RWPE2 (cell line): ENCODE measurements at regions not wholly inside any gene's neighbourhood (a gene's known extent, or its start where the extent isn't known, plus 50 kb on each side); places are given as distances from the start of the nearest gene placed in this dataset.
"Not testable (repeated sequence)": the region's sequence is repeated elsewhere in the genome, so short reads cannot be mapped to it uniquely, and the experiment has no call there.

Experiments
- ATAC-seq: fragments of 200-7000 bp; cut with Tn5 transposase; 3 replicates; pipeline ENCODE4 v1.9.1; 2021; ENCODE audit warnings: low read depth
- DNase-seq: peaks from one replicate; pipeline ENCODE4 v3.0.0-alpha.2; 2020; ENCODE audit warnings: low spot score
- H3K27ac ChIP-seq: fragments of 450-650 bp; 2 replicates; pipeline ENCODE4 v1.5.1; 2017; ENCODE audit warnings: mild to moderate bottlenecking; ENCODE audit not compliant: poor library complexity, severe bottlenecking
- H3K27me3 ChIP-seq: fragments of 250-450 bp; sonication (Bioruptor Pico); 2 replicates; pipeline ENCODE4 v1.5.1; 2021; ENCODE audit warnings: mild to moderate bottlenecking, moderate library complexity; ENCODE audit not compliant: insufficient read depth, poor library complexity, severe bottlenecking
- H3K36me3 ChIP-seq: fragments of 250-450 bp; sonication (Bioruptor Pico); 2 replicates; pipeline ENCODE4 v1.5.1; 2020; ENCODE audit warnings: low read depth, mild to moderate bottlenecking, moderate library complexity
- H3K4me1 ChIP-seq: fragments of 250-450 bp; sonication (Bioruptor Pico); 2 replicates; pipeline ENCODE4 v1.5.1; 2021; ENCODE audit warnings: mild to moderate bottlenecking, moderate library complexity; ENCODE audit not compliant: insufficient read depth, poor library complexity, severe bottlenecking
- H3K4me3 ChIP-seq: fragments of 250-450 bp; sonication (Bioruptor Pico); 2 replicates; pipeline ENCODE4 v1.5.1; 2021; ENCODE audit warnings: mild to moderate bottlenecking, moderate library complexity; ENCODE audit not compliant: severe bottlenecking
- H3K9me3 ChIP-seq: fragments of 250-450 bp; sonication (Bioruptor Pico); 2 replicates; pipeline ENCODE4 v1.5.1; 2021; ENCODE audit warnings: mild to moderate bottlenecking, moderate library complexity; ENCODE audit not compliant: severe bottlenecking
- TF ChIP-seq, protein P1 (sequence below): fragments of 450-650 bp; IDR thresholded peaks from one replicate; pipeline ENCODE4 v1.5.1; 2017; ENCODE audit warnings: mild to moderate bottlenecking, moderate library complexity; ENCODE audit not compliant: poor library complexity, severe bottlenecking

DNA sequence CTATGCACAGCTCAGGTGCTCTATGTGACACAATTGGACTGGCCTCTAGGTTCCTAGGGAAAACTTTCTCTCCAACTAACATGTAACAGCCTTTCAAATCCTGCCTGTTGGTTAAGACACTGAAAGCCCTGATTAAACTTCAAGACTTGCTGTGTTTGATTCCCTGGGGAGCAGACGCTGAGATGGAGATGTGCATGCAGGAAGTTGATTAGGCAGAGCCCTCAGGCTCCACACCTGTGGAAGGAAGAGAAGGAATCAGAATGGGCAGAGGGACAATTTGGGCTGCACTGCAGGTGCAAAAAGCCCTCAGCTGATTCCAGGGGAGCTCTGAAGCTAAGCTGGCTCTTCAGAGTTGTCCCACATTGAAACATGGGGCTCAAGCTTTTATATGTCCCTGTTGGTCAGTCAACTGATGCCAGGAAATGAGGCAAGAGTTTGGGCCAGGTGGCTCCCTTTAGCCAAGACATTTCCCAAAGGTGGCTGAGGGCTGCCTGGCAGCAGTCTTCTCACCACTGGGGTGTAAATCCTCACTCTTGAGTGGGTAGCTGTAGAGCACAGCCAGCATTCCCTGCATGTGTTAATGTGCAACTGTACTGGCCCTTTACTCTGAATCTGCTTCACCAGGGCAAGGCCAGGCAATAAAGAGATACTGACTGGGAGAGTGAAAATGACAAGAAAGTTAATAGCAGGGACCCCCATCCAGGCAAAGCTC lies 199.5 kb upstream of the DDX18 start:
- Histone ChIP-seq H3K27me3 (no peaks in the 10 kb centered on the region), H3K4me3 (no peak overlapping the region), H3K36me3 (no peaks in the 10 kb centered on the region), H3K9me3 (no peaks in the 10 kb centered on the region), H3K27ac (no peak overlapping the region), H3K4me1 (no peaks in the 10 kb centered on the region)
- ATAC-seq, result no peak
- TF ChIP-seq, protein P1, sequence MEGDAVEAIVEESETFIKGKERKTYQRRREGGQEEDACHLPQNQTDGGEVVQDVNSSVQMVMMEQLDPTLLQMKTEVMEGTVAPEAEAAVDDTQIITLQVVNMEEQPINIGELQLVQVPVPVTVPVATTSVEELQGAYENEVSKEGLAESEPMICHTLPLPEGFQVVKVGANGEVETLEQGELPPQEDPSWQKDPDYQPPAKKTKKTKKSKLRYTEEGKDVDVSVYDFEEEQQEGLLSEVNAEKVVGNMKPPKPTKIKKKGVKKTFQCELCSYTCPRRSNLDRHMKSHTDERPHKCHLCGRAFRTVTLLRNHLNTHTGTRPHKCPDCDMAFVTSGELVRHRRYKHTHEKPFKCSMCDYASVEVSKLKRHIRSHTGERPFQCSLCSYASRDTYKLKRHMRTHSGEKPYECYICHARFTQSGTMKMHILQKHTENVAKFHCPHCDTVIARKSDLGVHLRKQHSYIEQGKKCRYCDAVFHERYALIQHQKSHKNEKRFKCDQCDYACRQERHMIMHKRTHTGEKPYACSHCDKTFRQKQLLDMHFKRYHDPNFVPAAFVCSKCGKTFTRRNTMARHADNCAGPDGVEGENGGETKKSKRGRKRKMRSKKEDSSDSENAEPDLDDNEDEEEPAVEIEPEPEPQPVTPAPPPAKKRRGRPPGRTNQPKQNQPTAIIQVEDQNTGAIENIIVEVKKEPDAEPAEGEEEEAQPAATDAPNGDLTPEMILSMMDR, result no peak
- no peak for DNase-seq

DNA sequence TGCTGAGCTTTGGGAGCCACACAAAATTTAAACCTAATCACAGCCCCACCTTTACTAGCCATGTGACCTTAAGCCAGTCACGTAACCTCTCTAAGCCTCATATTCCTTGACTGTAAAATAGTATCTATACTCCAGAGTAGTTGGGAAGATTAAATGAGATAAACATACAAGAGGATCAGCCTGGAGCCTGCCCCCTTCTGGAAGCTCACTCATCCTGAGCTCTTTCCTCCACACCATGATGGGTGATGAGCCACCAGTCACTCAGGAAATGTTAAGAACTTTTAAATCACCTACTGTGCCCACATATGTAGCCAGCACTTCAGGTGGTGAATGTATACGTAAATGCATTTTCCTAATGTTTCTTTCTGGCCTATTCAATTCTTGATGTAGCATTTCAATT lies 195.9 kb upstream of the DDX18 start:
- no peaks in the 10 kb centered on the region for H3K4me1 ChIP-seq
- no peak overlapping the region for H3K4me3 ChIP-seq
- TF ChIP-seq, protein P1, result no peak
- DNase-seq (no peak), ATAC-seq (no peak)
- H3K27ac ChIP-seq, result no peak overlapping the region
- H3K27me3 ChIP-seq, result no peaks in the 10 kb centered on the region
- H3K9me3 ChIP-seq, result no peaks in the 10 kb centered on the region
- no peaks in the 10 kb centered on the region for H3K36me3 ChIP-seq

DNA sequence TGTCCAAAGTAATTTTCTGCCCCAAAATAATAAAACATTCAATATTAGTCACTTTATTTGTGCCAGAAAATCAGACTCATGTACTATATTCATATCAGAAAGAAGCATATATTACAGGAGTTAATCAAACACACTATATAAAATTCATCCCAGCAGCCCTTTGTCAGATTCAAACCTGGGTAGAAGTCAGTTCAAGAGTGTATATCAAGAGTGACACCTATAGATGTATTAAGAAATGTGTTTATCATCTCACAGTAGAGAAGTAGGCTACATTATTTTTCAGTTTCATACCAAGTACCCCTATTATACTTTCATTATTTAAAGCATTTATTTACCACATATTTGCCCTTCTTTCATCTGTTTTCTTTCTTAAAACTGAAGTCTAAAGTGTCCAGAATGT lies 193.2 kb upstream of the DDX18 start:
- no peaks in the 10 kb centered on the region for H3K4me1 ChIP-seq
- no peak overlapping the region for H3K4me3 ChIP-seq
- H3K27ac ChIP-seq, result no peak overlapping the region
- no peaks in the 10 kb centered on the region for H3K27me3 ChIP-seq
- TF ChIP-seq, protein P1, result no peak
- no peaks in the 10 kb centered on the region for H3K36me3 ChIP-seq
- H3K9me3 ChIP-seq, result no peaks in the 10 kb centered on the region
- no peak for ATAC-seq
- no peak for DNase-seq

DNA sequence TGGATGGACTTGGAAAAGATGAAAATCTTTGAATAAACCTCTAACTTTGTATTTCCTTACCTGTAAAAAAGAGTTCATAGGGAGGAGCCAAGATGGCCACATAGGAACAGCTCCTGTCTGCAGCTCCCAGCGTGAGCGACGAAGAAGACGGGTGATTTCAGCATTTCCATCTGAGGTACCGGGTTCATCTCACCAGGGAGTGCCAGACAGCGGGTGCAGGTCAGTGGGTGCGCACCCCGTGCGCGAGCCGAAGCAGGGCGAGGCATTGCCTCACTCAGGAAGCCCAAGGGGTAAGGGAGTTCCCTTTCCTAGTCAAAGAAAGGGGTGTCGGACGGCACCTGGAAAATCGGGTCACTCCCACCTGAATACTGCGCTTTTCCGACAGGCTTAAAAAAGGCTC lies 191.3 kb upstream of the DDX18 start:
- H3K27ac ChIP-seq, ATAC-seq, H3K4me3 ChIP-seq: not testable (repeated sequence)

DNA sequence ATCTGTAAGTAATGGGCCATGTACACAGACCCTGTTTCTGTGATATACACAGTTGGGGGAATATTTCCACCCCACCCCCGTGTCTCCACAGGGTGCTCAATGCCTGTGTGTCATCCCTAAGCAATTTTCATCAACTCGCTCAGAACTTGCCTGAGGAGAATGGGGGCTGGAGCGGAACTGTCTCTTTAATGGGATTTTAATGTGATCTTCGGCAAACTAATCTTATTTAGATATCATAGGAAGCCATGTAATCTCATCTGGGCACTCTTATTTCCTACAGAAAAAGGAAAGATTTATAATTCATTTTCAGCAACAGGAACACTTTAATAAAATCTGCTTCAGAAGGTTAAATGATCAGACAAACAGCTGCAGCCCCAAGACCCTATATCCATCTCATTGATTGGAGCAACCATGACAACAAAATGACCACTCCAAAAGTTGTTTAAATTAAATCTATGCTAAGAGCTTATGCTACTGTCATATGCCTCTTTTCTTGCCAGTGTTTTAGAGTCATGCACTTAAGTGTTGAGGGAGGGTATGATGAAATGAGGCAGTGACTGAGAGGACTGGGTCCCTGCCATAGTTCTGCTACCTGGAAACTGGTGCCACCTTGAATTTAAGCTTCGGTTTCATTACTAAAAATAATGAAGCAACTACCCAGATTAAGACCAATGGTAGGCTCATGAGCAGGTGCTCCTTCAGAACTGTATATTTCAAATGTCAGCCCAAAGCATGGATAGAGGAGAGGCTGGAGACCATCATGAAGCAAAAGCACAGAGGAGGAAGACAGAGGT lies 183.1 kb upstream of the DDX18 start:
- TF ChIP-seq, protein P1, result no peak
- no peak overlapping the region for H3K27ac ChIP-seq
- no peaks in the 10 kb centered on the region for H3K27me3 ChIP-seq
- H3K36me3 ChIP-seq, result no peaks in the 10 kb centered on the region
- no peak for ATAC-seq
- DNase-seq, result no peak
- H3K4me3 ChIP-seq, result no peak overlapping the region
- no peaks in the 10 kb centered on the region for H3K9me3 ChIP-seq
- no peaks in the 10 kb centered on the region for H3K4me1 ChIP-seq

More for the DNA sequence above, 191.3 kb upstream of the DDX18 start:
- not testable (repeated sequence) for H3K36me3 ChIP-seq, H3K27me3 ChIP-seq, H3K9me3 ChIP-seq, DNase-seq, H3K4me1 ChIP-seq
